Keratinocyte (primary cell): ENCODE measurements at regions not wholly inside any gene's neighbourhood (a gene's known extent, or its start where the extent isn't known, plus 50 kb on each side); places are given as distances from the start of the nearest gene placed in this dataset.

Experiments
- DNase-seq: peaks from one replicate; pipeline ENCODE4 v3.0.0-alpha.2; 2011; ENCODE audit warnings: low read depth, missing footprints, low spot score
- FAIRE-seq: peaks from 2 replicates; lab custom pipeline; 2011; peaks lifted over from hg19 to GRCh38; lab: Jason Lieb, UNC
- H2AFZ ChIP-seq: 2 replicates; pipeline ENCODE4 v1.6.0; 2012; ENCODE audit warnings: low read length, control low read depth, inconsistent platforms; ENCODE audit not compliant: control insufficient read depth
- H3K27ac ChIP-seq: 2 replicates; pipeline ENCODE4 v1.5.1; 2011; ENCODE audit warnings: low read length; ENCODE audit not compliant: control insufficient read depth, insufficient read depth
- H3K27me3 ChIP-seq: 3 replicates; pipeline ENCODE4 v1.6.0; 2011; ENCODE audit warnings: low read length; ENCODE audit not compliant: control insufficient read depth, insufficient read depth; ENCODE audit errors: extremely low read depth
- H3K36me3 ChIP-seq, 2 experiments: 2 replicates in 1 of 2; 3 replicates in 1 of 2; pipeline ENCODE4 v1.5.1; 2011; ENCODE audit warnings: low read length in 2 of 2, mild to moderate bottlenecking in 1 of 2; ENCODE audit not compliant: control insufficient read depth in 2 of 2, insufficient read depth in 2 of 2; ENCODE audit errors: extremely low read depth in 1 of 2
- H3K4me1 ChIP-seq: 3 replicates; pipeline ENCODE4 v1.5.1; 2011; ENCODE audit warnings: low read length; ENCODE audit not compliant: control insufficient read depth, insufficient read depth; ENCODE audit errors: extremely low read depth
- H3K4me2 ChIP-seq: 3 replicates; pipeline ENCODE4 v1.6.0; 2011; ENCODE audit warnings: low read depth, low read length; ENCODE audit not compliant: control insufficient read depth, insufficient read depth; ENCODE audit errors: extremely low read depth
- H3K4me3 ChIP-seq, 3 experiments: fragments of 200-600 bp in 1 of 3; sonication (generic) in 1 of 3; 2 replicates in 2 of 3; 3 replicates in 1 of 3; pipeline ENCODE4 v1.5.1; 2011 to 2016; ENCODE audit warnings: low read length in 3 of 3, mild to moderate bottlenecking in 3 of 3, control low read depth in 2 of 3, inconsistent platforms in 1 of 3, low read depth in 1 of 3, mixed read lengths in 1 of 3, mixed run types in 1 of 3, moderate library complexity in 1 of 3; ENCODE audit not compliant: control insufficient read depth in 2 of 3, insufficient read depth in 2 of 3; ENCODE audit errors: extremely low read depth in 1 of 3
- H3K79me2 ChIP-seq: 2 replicates; pipeline ENCODE4 v1.6.0; 2012; ENCODE audit warnings: low read length; ENCODE audit not compliant: control insufficient read depth, insufficient read depth
- H3K9ac ChIP-seq: 3 replicates; pipeline ENCODE4 v1.6.0; 2011; ENCODE audit warnings: low read length; ENCODE audit not compliant: control insufficient read depth, insufficient read depth; ENCODE audit errors: extremely low read depth
- H3K9me1 ChIP-seq: 3 replicates; pipeline ENCODE4 v1.6.0; 2011; ENCODE audit warnings: low read length; ENCODE audit not compliant: control insufficient read depth, insufficient read depth; ENCODE audit errors: extremely low read depth
- H3K9me3 ChIP-seq: 2 replicates; pipeline ENCODE4 v1.5.1; 2012; ENCODE audit warnings: low read depth, low read length; ENCODE audit not compliant: control insufficient read depth
- H4K20me1 ChIP-seq: 3 replicates; pipeline ENCODE4 v1.6.0; 2011; ENCODE audit warnings: low read length; ENCODE audit not compliant: control insufficient read depth, insufficient read depth; ENCODE audit errors: extremely low read depth
- EZH2 ChIP-seq: IDR thresholded peaks from one replicate; pipeline ENCODE4 v1.6.1; 2012; ENCODE audit warnings: inconsistent platforms, mild to moderate bottlenecking, low read length, moderate library complexity
- dilution Hi-C: fragments of 300-500 bp; cut with MboI; formaldehyde crosslinking; loops from one replicate; pipeline ENCODE4 v1.7.0; 2020; ENCODE audit warnings: low sequenced_read_pairs; ENCODE audit not compliant: extremely low pct_ligation_motif_present
- TF ChIP-seq, protein P1 (sequence below), 3 experiments: IDR thresholded peaks in 1 of 3; conservative IDR thresholded peaks in 1 of 3; optimal IDR thresholded peaks in 1 of 3; 2 replicates in 2 of 3; 3 replicates in 1 of 3; pipeline versions ENCODE3 to v1.5.1; 2011; ENCODE audit warnings: low read length in 3 of 3, mild to moderate bottlenecking in 3 of 3, moderate library complexity in 2 of 3, control low read depth in 1 of 3, inconsistent platforms in 1 of 3; ENCODE audit not compliant: insufficient read depth in 2 of 3; ENCODE audit errors: extremely low read depth in 1 of 3

DNA sequence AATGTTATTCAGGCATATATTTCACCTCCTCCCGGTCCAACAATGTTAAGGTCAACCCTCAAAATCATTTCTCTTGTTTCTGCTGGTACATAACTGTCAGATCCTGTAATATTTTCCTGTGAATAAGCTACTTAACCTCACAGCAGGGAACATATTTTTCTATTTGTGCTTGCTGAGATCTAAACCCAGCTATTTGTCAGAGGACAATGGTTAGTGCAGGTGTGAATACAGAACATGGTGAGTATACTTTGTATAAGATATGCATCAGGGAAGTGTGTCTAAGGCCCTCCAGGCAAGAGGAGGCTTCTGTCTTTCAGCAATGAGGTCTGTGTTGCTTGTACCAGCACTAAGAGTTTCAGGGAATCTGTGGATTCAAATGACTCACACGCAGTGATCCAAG, 970.6 kb downstream of the NCAM2 start:
- Histone ChIP-seq H3K4me3 (no peak overlapping the region), H4K20me1 (no peaks in the 10 kb centered on the region), H3K27me3 (no peaks in the 10 kb centered on the region), H3K9ac (no peak overlapping the region), H3K36me3 (no peaks in the 10 kb centered on the region), H3K79me2 (no peaks in the 10 kb centered on the region), H3K4me2 (no peak overlapping the region), H3K27ac (no peak overlapping the region), H2AFZ (no peak overlapping the region), H3K9me1 (no peaks in the 10 kb centered on the region), H3K4me1 (no peaks in the 10 kb centered on the region), H3K9me3 (peaks cover 3% of the 10 kb centered on the region)
- DNase-seq (no peak), FAIRE-seq (no peak)
- TF ChIP-seq EZH2: no peak
- TF ChIP-seq, protein P1, sequence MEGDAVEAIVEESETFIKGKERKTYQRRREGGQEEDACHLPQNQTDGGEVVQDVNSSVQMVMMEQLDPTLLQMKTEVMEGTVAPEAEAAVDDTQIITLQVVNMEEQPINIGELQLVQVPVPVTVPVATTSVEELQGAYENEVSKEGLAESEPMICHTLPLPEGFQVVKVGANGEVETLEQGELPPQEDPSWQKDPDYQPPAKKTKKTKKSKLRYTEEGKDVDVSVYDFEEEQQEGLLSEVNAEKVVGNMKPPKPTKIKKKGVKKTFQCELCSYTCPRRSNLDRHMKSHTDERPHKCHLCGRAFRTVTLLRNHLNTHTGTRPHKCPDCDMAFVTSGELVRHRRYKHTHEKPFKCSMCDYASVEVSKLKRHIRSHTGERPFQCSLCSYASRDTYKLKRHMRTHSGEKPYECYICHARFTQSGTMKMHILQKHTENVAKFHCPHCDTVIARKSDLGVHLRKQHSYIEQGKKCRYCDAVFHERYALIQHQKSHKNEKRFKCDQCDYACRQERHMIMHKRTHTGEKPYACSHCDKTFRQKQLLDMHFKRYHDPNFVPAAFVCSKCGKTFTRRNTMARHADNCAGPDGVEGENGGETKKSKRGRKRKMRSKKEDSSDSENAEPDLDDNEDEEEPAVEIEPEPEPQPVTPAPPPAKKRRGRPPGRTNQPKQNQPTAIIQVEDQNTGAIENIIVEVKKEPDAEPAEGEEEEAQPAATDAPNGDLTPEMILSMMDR (optimal IDR thresholded peaks at IDR 0.05 in 1 of 3, IDR thresholded peaks at IDR 0.05 in 1 of 3, conservative IDR thresholded peaks at IDR 0.05 in 1 of 3; ENCODE audit: extremely low read depth in 1 of 3, insufficient read depth in 2 of 3, low read length in 3 of 3): no peak
- dilution Hi-C loops: no loop called here

DNA sequence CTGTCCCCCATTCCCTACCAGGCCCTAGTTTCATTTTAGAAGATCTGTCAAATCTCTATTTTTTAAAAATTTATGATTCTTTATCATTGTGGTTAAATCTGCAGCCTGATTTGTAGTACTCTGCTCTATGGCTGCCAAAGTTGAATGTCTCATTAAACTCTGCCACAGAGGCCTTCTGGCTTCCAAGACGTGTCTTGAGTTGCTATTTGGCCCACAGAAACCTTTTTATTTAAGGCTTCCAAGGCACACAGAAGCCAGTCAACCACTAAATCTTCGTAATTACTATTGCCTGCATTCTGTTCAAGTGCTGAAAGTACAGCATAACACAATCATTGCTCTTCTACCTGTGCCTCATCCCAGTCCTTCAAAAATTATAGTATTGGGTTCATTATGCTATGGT, 971.0 kb downstream of the NCAM2 start:
- no peaks in the 10 kb centered on the region for H3K4me1 ChIP-seq
- H3K9me1 ChIP-seq: no peaks in the 10 kb centered on the region
- H4K20me1 ChIP-seq: no peaks in the 10 kb centered on the region
- peaks cover 3% of the 10 kb centered on the region for H3K9me3 ChIP-seq
- no peak overlapping the region for H3K27ac ChIP-seq
- H2AFZ ChIP-seq: no peak overlapping the region
- TF ChIP-seq EZH2: no peak
- TF ChIP-seq, protein P1 (optimal IDR thresholded peaks at IDR 0.05 in 1 of 3, IDR thresholded peaks at IDR 0.05 in 1 of 3, conservative IDR thresholded peaks at IDR 0.05 in 1 of 3; ENCODE audit: extremely low read depth in 1 of 3, insufficient read depth in 2 of 3, low read length in 3 of 3): no peak
- dilution Hi-C loops: no loop called here
- H3K27me3 ChIP-seq: no peaks in the 10 kb centered on the region
- no peak overlapping the region for H3K4me3 ChIP-seq
- no peaks in the 10 kb centered on the region for H3K36me3 ChIP-seq
- no peaks in the 10 kb centered on the region for H3K79me2 ChIP-seq
- H3K4me2 ChIP-seq: no peak overlapping the region
- FAIRE-seq (no peak), DNase-seq (no peak)
- H3K9ac ChIP-seq: no peak overlapping the region
